ENCODE measurements at regions not wholly inside any gene's neighbourhood (a gene's known extent, or its start where the extent isn't known, plus 50 kb on each side); places are given as distances from the start of the nearest gene placed in this dataset.

DNA sequence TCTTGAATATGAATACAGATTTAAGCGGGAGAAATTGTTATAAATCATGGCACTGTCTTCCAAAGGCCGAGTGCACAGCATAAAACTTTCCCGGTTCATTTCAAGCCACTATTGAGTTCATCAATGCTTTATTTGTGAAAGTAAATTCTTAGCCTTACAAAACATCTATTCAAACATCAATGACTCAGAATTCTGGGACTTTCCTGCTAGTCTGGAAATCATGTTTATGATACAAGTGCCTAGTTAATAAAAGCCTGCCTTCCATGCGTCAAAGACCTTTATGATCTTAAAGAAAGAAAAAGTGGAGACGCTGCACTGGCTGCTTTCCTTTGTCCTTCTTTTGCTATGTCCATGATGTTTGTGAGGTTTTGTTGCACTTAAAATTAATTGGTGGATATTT is 137.7 kb downstream of the SETD4 start:
- TF ChIP-seq SNRNP70 (IDR thresholded peaks at IDR 0.05; ENCODE audit: low read depth, low read length), result no peak
- no peak for TF ChIP-seq KAT8 (CRISPR knock-in tag; IDR thresholded peaks at IDR 0.05)
- TF ChIP-seq MAX (IDR thresholded peaks at IDR 0.05), result no peak
- TF ChIP-seq POLR2A (IDR thresholded peaks at IDR 0.05; ENCODE audit: insufficient read depth in 1 of 2, low read depth in 2 of 2, low read length in 2 of 2), result no peak

All from HepG2 (cell line).